BJ (cell line): ENCODE measurements at regions not wholly inside any gene's neighbourhood (a gene's known extent, or its start where the extent isn't known, plus 50 kb on each side); places are given as distances from the start of the nearest gene placed in this dataset.
"Not testable (repeated sequence)": the region's sequence is repeated elsewhere in the genome, so short reads cannot be mapped to it uniquely, and the experiment has no call there.

ENCODE experiments used
- CTCF ChIA-PET: fragments of 350-600 bp; formaldehyde crosslinking; extraction: SDS; loops from one replicate; lab custom pipeline; 2021; ENCODE audit warnings: antibody characterized with exemption, inconsistent platforms; lab: Yijun Ruan, JAX
- POLR2A ChIA-PET: fragments of 300-600 bp; sonication (Branson Sonifier 250); formaldehyde crosslinking; extraction: SDS; loops from one replicate; lab custom pipeline; 2021; ENCODE audit warnings: antibody characterized with exemption; lab: Charles Lee
- DNase-seq: peaks from one replicate; pipeline ENCODE4 v3.0.0-alpha.2; 2011; ENCODE audit warnings: low read depth
- H3K27me3 ChIP-seq: 2 replicates; pipeline ENCODE4 v1.6.0; 2011; ENCODE audit warnings: low read length; ENCODE audit not compliant: control insufficient read depth, insufficient read depth
- H3K36me3 ChIP-seq: 2 replicates; pipeline ENCODE4 v1.5.1; 2011; ENCODE audit warnings: low read length; ENCODE audit not compliant: control insufficient read depth, insufficient read depth
- H3K4me3 ChIP-seq: 2 replicates; pipeline ENCODE4 v1.5.1; 2011; ENCODE audit warnings: low read depth, mild to moderate bottlenecking, control low read depth, low read length
- CTCF ChIP-seq: IDR thresholded peaks from 2 replicates; pipeline ENCODE4 v1.5.1; 2011; ENCODE audit warnings: low read depth, mild to moderate bottlenecking, control low read depth, inconsistent platforms, low read length, moderate library complexity; ENCODE audit not compliant: insufficient read depth

DNA sequence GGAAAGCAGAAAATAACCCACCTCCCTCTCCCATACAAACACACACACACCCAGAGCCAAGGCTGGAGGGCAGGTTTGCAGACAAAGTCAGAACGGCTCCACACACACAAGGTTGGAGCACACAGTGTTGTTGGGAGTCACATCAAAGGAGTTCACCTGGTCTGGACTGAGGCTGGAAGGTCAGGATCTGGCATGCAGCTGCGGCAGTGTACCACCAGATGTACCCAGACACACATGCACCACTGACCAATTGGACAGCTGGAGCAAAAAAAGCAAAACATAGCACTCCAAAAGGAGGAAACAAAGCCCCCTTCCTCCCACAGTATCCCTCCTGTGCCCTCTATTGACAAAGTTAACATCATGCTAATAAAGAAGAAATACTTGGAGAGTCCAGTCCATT, 94.6 kb upstream of the KIF2A start:
- H3K27me3 ChIP-seq, result no peaks in the 10 kb centered on the region
- H3K4me3 ChIP-seq, result no peak overlapping the region
- no peak for TF ChIP-seq CTCF
- H3K36me3 ChIP-seq, result no peaks in the 10 kb centered on the region
- ChIA-PET CTCF (no interaction called here), POLR2A (no interaction called here)
- no peak for DNase-seq

- DNase-seq, result no peak
- ChIA-PET POLR2A (no interaction called here), CTCF (no interaction called here)
- no peak for TF ChIP-seq CTCF
- Histone ChIP-seq H3K27me3 (no peaks in the 10 kb centered on the region), H3K36me3 (no peaks in the 10 kb centered on the region), H3K4me3 (no peak overlapping the region)
These were observed 93.4 kb upstream of the KIF2A start for GRCh38 chr5:62212648-62213047.

DNA sequence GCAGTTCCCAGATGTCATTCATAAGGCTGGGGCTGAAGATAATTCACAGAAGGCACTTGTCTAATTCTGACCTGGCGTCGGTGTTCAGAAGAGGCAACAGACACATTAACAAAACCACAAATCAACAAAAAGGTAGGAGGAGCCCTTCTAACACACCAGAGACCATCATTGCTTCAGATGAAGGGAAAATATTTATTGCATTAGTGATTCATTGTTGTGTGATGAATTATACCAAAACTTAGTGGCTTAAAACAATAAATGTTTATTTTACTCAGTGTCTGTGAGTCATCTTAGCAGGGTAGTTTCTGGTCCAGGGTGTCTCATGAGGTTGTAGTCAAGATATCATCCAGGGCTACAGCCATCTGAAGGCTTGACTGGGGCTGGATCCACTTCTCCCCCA, 91.3 kb upstream of the KIF2A start:
- Histone ChIP-seq H3K36me3 (no peaks in the 10 kb centered on the region), H3K4me3 (no peak overlapping the region), H3K27me3 (no peaks in the 10 kb centered on the region)
- no peak for DNase-seq
- TF ChIP-seq CTCF, result no peak
- POLR2A ChIA-PET, result no interaction called here
- CTCF ChIA-PET, result no interaction called here

DNA sequence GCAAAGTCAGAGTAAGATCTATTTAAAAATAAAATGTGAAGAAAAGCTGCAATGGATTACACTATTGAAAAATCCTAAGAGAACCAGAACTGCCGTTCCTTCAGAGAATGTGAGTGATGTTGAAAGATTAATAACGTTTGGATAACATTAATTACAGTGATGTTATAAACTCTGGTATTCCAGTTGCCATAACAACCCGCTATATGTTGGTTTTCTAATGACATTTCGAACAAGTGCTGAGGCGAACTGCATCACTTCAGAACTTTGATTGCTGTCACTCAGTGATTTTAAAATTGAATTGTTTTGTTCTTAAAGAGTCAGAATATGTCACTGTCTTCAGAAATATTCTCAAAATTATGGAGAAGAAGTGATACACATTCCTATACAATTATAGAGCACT, 89.4 kb upstream of the KIF2A start:
- DNase-seq, H3K4me3 ChIP-seq, POLR2A ChIA-PET, H3K36me3 ChIP-seq, CTCF ChIA-PET, H3K27me3 ChIP-seq: not testable (repeated sequence)

- H3K4me3 ChIP-seq, POLR2A ChIA-PET, H3K27me3 ChIP-seq, H3K36me3 ChIP-seq, DNase-seq, CTCF ChIA-PET: not testable (repeated sequence)
These were observed 88.9 kb upstream of the KIF2A start for GRCh38 chr5:62217095-62217494.

DNA sequence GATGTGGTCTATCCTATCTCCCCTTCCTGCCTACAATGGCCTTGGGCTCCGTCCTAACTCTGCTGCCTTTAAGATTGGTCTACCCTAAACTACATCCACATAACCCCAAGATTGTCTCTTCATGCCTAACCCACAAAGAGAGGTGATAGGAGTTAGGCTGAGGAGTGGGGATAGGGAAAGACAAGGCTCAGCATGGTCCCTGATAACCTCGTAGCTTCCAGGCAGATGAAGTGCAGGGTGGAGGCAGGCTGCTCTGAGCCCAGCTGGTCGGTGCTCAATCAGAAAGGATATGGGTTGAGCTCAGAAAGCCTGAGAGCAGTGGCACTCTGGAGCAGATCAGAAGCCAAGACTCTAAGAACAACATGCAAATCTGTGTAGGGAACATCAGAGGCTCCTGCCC, 87.1 kb upstream of the KIF2A start:
- H3K36me3 ChIP-seq, DNase-seq, H3K27me3 ChIP-seq, H3K4me3 ChIP-seq, POLR2A ChIA-PET, CTCF ChIA-PET: not testable (repeated sequence)

DNA sequence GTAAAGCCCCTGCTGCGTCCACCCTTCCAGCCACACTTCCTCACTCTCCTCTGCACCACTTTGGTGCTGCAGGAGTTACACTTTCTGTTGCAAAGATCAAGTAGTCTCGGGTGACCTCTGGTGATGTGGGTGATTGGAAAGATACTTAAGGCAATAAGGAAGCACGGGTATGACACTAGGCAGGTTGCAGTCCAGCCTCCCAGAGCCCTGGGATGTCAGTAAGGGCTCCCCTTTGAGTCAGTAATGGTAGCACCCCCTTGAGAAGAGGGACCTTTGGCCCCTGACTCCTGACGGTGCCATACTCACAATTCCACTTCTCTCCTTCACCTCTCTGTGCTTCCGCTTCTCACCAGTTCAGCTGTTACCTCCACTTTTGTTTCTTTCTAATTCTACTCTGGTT, 84.1 kb upstream of the KIF2A start:
- DNase-seq, POLR2A ChIA-PET, H3K36me3 ChIP-seq, H3K4me3 ChIP-seq, H3K27me3 ChIP-seq: not testable (repeated sequence)
- CTCF ChIA-PET, result interaction anchor here (1.0 kb wide), 1 partner anchor 135 kb away, joined by 3 read pairs; no protein-coding TSS in a partner anchor

- H3K4me3 ChIP-seq, H3K27me3 ChIP-seq, H3K36me3 ChIP-seq, POLR2A ChIA-PET, DNase-seq: not testable (repeated sequence)
- CTCF ChIA-PET, result interaction anchor here (1.0 kb wide), 1 partner anchor 134 kb away, joined by 3 read pairs; no protein-coding TSS in a partner anchor
These were observed 83.7 kb upstream of the KIF2A start for GRCh38 chr5:62222305-62222704.
